Testis (tissue), 2 donors: ENCODE measurements at regions not wholly inside any gene's neighbourhood (a gene's known extent, or its start where the extent isn't known, plus 50 kb on each side); places are given as distances from the start of the nearest gene placed in this dataset.

Experiments used
- CTCF ChIP-seq, 3 experiments: fragments of 450-650 bp in 2 of 3; fragments of 200-600 bp in 1 of 3; sonication (generic) in 1 of 3; IDR thresholded peaks; one replicate each; pipeline ENCODE4 v1.5.1; 2016 to 2019; ENCODE audit warnings: antibody characterized with exemption in 3 of 3, mild to moderate bottlenecking in 2 of 3, moderate library complexity in 1 of 3
- POLR2A ChIP-seq: fragments of 450-650 bp; IDR thresholded peaks from one replicate; pipeline ENCODE4 v1.6.1; 2017; ENCODE audit warnings: antibody characterized with exemption, mild to moderate bottlenecking, moderate library complexity

DNA sequence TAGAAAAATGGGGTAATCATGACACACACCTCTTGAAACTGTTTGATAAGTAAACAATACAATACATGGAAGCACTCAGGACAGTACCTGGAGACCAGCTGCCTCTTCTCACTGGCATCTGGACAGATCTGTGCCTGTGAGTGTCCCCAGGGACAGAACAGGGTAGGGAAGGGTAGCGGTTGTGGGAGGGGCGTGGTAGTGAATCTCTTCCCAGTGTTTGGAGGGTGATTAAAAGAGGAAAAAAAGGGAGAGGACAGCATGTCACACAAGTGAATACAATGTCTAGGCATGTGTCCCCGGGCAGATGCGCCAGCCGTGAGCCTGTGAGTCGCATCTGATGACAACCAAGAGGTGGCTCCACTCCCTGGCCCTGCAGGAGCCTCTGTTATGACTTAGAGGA, 138.8 kb upstream of the MSX1 start:
- no peak for TF ChIP-seq CTCF (IDR thresholded peaks at IDR 0.05)
- TF ChIP-seq POLR2A, result no peak
